Pons (tissue), 1 donor: ENCODE measurements at regions not wholly inside any gene's neighbourhood (a gene's known extent, or its start where the extent isn't known, plus 50 kb on each side); places are given as distances from the start of the nearest gene placed in this dataset.

Experiments used
- DNase-seq: peaks from one replicate; pipeline ENCODE4 v3.0.0-alpha.2; 2016; ENCODE audit warnings: low spot score

DNA sequence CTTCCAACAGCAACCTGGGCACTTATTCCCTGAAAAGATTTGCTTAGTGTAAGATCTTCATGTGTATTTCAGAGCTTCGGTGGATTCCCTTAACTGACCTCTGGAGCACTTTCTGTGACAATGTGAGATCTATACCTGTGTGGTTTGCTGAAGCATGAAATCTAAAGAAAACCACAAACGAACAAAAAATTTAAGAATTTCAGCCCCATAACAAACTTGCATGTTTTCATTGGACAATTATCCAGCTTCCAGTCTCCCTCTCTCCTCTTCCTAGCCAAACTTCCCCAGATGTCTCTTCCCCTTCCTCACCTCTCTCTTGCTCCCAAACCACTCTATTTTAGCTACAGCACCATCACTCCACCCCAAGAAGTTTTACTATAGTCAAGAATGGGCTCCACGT, 279.9 kb upstream of the SORCS1 start:
- DNase-seq = no peak

DNA sequence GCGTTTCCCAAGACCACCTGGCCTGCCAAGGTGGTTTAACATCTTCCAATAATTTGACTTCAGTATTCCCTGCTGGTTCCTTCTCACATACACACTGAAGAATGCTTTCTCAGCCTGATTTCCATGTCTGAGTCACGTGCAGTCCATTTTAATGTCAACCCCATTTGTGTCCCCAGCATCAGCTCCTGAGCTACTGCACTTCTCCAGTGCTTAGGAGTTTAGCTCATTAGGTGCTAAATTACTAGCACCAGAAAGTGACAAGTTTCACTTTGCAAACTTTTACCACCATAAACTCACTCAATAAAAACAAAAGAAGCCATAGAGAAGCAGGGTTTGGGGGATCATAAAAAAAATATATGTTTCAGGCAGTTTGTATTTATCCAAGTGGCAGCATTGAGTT, 279.3 kb upstream of the SORCS1 start:
- DNase-seq = no peak

DNA sequence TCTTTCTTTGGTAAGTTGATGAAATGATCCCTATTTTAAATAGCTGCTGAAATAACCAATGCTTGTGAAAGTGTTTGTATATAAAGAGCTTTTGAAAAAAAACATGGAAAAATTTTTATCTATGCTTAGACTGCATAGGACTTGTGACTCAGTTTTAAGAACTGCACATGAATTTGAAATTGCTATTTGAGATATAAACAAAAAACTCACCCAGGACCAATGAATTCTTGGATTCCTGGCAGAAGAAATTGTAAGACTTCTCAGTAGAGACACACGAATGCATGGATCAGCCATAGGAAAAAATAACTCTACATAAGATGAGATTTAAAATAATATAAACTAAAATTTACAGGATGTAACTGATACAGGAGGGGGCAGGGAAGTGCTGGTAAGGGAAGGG, 278.8 kb upstream of the SORCS1 start:
- DNase-seq = no peak

DNA sequence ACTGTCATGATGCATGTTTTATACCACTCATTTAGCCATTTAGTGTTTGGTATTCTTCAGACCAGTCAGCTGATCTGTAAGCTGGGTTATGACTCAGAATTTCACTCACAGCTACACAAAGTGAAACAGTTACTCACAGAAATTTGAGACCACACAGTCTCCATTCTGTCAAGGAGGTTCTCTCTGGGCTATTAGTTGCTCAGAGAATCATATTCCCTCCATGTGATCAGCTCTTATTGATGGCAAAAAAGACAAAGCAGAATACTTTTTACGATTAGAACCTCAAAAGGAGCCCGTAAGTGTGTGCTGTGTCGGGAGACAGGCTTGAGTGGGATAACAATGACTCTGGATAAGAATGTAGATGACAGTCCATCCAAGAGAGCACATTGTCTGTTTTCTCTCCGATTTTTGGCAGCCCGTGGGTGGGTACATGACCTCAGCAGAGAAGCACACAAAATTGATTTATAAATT, 277.6 kb upstream of the SORCS1 start:
- DNase-seq = no peak

DNA sequence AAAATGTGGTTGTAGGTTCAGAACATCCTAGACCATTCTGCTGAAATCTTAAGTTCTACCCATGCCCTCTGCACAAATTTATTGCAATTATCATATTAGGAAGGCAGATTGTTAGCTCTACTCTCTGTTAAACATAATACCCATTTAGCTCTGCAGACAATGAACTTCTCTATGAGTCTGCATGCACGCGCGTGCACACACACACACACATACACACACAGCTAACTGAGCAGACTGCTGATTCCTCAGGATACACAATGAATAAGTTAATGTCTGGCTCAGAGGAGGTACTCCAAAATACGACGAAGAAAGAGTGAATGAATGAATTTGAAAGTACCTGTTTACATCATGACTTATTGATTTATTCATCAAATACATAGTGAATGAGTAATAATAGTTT, 276.2 kb upstream of the SORCS1 start:
- DNase-seq = no peak

DNA sequence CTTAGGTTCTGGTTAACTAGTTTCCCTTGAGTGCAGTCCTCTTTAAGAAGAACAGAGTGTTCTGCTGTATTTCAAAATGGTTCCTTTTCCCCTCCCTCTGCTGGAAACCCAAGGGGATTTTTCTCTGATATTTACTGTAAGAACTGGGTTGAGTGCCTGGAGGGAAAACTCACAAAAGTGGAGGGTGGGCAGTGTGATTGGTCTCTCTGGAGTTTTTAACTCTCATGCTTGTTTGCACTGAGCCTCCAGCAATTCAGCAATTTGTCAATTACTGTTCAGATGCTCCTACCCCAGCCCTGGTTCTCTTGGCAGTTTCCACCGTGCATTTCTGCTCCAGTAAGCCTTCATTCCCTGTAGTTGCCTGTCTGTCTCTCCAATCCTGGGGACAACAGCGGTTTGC, 273.4 kb upstream of the SORCS1 start:
- DNase-seq = no peak

DNA sequence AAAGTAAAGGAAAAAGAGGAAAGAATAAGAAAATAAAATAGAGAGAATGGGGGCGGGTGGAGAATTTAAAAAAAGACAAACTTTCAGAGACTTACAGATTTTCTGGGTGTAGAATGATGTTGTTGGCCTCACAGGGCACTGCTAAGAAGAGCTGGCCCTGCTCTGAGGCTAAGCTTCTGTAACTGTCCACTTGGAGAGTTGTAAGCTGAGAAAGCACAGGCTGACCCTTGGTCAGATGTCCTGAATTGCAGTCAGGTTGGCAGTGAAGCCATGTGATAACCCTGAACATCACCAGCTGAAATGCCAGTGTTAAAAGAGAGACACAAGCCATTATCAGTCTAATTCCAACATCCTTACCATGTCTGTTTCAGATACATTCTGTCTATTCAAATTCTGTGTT, 272.1 kb upstream of the SORCS1 start:
- DNase-seq = no peak

DNA sequence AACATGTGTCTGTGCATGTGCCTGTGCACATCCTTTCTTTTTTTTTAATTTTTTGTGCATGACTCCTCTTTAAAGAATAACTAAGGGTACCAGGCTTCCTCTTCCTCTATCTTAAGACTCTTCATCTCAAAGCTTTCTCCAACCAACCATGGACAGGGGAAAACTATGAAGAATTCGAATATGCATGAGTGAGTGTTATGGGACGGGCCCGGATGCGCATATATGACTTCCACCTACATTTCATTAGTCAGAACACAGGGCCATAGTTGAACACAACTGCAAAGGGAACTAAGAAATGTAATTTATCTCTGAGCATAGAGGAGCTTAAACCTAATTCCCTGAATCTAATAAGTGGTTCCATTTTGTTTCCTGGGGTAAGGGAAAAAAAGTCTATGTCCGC, 270.3 kb upstream of the SORCS1 start:
- no peak for DNase-seq

DNA sequence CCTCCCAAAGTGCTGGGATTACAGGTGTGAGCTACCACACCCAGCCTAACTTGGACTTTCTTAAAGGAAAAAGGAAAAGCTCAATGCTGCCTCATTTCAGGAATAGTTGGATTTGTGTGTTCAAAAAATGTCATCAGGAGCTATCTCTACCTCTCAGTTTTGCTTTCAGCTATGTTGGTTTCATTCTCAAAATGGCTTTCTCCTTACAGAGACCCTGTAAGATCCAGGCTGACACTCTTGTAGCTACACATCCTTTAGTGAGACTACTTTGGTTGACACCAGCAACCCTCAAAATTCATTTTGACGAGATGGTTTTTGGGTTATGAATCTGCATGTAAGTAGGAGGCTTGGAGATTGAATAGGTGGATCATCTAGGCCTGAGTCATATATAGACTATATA, 269.7 kb upstream of the SORCS1 start:
- DNase-seq = no peak

DNA sequence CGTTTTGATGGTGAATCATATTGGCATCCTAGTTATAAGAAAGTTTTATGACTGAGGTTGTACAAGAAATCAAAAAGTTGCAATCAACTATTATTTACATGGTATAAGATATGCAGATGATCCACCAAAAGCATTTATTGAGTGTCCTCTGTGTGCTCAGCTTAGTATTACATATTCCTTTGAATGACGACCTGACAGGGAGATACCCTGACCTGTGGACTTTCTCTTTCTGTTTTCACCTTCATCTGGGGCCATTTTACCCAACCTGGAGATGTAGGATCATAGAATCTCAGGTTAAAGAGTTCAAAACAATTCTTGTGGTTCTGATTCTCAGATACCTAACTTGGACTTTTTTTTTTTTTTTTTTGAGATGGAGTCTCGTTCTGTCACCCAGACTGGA, 269.1 kb upstream of the SORCS1 start:
- no peak for DNase-seq

DNA sequence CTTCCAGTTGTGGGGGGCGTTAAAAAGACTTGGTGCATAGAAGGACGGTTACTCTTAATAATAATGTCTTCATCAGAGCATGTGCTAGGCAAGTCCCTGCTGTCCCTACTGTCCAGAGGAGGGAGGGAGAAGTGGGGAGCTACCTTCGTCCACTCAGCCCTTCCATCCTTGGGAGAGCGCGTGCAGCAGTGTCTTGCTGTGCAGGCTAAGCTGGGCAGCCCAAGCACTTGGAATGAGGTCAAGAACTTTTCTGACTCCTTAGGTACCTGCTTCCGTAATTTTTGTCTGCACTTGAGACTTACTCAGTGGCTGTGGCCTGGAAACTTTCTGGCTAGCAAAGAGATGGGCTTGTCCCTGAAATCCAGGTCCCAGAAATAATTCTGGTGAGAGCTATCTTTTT, 265.9 kb upstream of the SORCS1 start:
- DNase-seq = no peak

DNA sequence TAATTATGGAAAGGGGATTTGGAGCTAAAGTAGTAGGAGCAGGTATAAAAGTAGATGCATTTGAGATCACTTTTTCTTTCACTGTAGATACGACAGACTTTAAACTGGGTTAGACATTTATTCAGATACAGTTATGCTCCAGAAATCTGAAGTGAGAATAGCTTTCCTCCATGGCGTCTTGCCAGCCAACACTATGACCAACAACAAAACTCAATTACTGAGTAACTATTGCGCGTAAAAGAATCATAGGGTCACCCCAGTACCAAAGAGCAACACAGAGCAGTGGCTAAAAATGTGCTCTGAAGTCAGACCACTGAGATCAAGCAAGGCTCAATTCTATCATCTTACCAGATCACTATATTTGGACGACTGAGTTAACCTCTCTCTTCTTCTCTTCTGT, 262.5 kb upstream of the SORCS1 start:
- DNase-seq = no peak

DNA sequence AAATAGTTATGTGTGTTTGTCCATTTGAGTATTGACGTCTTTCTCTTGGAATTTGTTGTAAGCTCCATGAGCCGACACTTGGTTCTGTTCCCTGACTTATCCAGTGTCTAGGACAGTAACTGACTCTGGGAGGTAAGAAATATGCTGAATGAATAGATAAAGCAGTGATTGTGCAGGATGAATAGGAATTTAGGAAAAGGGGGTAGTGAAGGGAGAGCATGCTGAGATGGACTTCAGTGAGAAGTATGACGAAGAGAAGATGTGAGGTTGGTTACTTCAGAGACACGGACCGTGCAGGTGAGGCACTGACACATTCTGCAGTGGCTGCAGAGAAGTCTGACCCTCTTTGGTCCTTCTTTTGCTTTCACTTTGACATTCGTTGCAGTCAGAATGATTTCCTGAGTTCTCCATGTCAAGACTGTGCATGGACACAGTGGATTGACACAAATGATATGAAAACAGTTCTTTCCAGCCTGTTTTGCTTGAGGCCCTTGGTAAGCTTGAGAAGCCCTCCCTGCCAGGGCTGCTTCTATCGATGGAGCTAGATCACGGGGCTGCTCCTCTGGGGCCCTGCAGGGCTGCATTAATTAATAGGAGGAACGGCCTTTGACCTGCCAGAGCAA, 261.5 kb upstream of the SORCS1 start:
- DNase-seq = no peak

DNA sequence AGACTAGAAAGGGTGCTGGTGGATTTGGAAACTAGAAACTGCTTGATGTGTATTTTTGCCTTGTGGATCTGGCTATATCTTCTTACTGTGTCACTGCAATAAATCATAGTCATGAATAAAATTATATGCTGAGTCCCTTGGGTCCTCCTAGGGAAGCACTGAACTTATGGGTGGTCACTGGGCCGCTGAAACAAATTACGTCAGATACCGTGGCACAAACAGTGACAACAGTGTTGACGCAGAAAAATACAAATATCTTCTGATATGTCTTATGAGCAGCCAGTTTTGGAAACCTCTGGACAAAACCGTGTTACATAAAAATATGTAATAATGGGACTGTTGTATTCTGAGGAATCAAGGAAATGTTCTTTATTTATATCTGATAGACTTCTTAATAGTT, 260.1 kb upstream of the SORCS1 start:
- DNase-seq = no peak

DNA sequence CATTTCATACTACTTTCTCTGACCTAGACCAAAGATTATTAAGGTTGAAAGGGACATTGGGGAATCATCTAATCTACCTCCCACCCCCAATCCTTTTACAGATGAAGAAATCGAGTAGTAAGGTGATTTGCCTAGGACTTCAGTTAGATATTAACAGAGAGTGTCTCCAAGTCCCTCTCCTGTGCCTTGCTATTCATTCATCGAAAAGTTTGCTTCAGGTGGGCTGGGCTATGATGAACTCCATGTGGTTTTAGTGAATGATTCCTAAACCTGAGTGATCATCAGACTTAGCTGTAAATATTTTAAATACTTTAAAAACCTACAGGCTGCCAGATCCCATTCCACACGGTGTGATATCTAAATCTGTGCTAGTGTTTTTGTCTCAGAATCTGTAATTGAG, 259.4 kb upstream of the SORCS1 start:
- DNase-seq = no peak

DNA sequence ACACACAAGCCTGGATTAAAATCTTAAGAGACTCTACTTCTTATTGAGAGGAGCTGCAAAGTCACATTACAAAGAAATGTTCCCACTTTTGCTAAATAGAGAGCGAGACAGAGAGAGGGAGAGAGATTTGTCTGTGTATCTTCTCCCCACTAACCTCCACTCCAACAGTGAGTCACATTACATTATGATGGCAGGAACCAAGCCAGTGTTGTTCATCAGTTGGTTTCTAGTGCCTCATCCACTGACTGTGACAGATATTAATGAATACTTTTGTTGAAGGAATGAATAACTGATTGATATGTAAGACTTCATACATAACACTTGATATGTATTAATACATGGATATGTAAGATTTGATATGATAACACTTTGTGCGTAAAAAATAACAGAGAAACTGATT, 258.2 kb upstream of the SORCS1 start:
- no peak for DNase-seq

DNA sequence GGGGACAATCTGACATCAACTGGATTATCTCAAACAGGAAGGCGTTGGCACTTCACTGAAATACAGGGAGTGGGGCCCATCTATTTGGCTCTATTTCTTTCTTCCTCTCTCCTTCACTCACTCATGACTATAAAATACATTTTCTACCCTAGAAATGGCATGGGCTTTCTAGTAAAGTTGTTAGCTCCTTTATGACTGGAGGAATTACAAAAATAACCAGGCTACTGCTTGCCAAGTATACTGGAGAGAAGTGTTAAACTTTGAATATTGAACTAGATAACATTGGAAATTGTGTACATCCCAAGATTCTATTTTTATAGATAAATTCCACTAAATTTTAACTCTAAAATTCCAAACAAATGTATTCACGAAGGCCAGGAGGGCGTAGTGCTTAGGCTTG, 255.7 kb upstream of the SORCS1 start:
- no peak for DNase-seq

DNA sequence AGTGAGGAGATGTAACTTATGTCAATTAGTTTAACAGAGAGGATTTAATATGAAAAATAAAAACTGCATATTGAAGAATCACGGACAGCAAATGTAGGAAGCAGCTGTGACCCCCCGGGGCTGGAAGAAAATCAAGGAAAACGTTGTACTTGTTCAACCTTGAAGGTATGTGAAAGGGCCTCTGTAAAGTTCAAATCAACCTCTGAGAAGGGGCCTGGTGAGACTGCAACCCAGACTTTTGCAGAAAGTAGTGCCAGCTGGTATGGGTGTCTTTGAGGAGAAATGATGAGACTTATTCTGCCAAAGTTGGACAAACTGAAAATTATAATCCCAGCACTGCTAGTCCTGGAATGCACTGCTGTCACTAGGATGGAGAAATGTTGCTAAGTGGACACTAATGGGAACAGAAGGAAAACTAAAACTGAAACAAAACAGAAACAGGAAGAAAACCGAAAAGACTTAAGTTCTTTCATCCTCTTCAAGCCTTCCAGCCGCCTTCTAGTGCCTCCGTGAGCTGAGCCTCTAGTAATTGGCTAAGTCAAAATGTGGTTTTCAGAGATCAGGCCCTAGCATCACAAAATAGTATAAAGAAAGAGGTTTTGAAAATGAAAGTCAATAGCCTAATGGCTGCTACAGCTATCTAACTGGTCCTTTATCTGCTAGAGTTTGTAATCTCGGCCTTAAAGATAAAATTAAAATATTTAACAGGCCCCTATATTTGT, 253.7 kb upstream of the SORCS1 start:
- DNase-seq = peak; percentile 27

DNA sequence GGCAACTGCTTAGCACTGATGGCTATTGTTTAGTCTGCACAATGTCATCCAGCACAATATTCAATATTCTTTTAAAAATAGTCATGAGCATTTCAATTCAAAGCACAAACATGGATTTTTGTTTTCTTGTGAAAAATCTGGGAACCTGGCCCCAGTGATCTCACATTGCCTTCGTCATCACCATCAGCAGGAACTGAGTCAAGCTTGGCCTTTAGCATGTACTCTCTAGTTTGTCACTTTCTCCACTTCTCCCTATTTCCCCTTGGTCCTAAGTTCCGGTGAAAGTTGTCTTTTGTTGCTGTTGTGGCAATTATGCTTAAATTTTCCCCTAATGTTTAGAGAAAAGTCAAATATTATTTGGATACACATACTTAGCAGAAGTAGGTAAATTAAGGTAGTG, 252.9 kb upstream of the SORCS1 start:
- no peak for DNase-seq

DNA sequence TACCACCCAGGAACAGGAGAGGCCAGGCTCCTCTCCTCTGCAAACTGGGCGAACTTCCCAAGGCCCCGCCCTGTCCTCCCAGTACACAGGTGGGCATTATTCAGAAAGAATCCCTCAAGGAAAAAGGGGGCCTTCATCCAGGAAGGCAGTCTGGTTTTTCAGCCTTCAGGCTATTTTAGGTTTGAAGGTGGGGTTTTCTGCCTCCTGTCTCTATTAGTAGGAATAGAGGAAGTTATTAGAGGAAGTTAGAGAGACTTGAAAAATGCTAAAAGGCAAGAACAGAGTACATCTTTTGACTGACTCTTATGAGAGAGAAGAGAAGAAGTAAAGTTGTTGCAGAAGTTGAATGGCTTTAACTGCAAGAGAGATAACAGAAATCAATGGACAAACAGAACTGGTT, 250.9 kb upstream of the SORCS1 start:
- DNase-seq = peak; percentile 62

DNA sequence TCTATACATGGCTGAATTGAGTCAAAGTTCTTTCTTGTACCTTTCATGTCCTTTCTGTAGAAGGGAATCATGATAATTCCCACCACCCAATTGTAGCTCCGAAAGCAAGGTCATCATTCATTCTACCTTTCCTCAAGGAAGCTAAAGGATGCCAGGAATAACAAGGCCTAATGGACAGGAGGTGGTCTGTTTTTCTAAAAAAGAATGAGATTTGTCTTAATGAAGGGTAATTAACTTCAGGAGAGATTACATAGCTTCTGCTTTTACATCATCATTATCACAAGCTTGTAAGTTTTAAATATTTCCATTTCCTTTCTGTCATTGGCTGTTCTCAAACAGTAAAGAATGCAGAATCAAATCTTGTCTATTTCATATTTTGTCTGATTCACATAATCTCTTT, 249.5 kb upstream of the SORCS1 start:
- no peak for DNase-seq

DNA sequence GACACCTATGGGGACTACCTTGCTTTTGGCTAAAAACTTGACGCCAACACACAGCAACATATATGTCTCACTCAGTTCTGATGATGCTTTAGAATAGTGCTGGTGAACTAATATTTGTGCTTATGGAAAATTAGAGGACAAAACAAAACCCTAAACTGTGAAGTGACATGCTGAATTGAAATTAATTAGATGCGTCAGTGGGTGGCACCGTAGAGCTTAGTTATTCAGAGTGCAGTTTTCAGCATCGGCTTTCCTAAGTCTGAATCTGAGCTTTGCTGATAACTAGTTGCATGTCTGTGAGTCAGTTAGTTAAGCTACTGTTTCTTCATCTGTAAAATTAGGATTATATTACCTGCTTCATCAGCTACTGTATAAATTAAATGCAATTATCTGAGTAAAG, 245.0 kb upstream of the SORCS1 start:
- DNase-seq = peak; percentile 46

DNA sequence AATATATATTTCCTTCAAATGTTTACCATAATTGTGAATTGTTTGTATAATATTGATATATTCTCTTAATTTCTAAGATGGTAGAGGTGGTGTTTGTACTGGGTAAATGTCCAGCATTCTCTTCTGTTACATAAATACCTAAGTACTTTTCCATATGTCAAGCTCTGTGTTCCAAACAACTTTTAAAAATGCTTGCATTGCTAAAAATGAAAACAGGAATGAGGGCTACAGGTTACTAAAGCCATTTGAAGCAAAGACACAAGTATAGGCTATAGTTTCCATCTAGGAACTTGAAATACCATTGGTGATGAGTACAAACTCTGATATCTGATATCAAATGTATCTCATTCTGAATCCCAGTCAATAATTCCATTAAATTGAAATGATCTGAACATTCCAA, 233.6 kb upstream of the SORCS1 start:
- no peak for DNase-seq

DNA sequence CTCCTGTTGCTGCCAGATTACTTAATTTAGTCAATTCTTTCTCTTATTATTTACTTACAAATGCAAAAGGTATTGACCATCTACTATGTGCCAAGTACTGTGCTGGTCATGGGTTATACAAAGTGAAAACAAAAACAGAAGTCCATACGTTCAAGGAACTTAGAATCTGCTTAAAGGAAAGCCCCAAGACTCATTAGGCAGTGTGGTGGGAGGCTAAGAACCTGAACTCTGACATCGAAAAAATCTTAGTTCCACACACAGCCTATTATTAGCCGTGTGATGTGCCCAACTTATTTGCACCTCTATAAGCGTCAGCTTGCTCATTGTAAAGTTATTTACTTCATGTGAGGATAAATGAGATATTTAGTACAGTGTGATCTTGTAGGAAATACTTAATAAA, 227.4 kb upstream of the SORCS1 start:
- no peak for DNase-seq
